ENCODE measurements at regions not wholly inside any gene's neighbourhood (a gene's known extent, or its start where the extent isn't known, plus 50 kb on each side); places are given as distances from the start of the nearest gene placed in this dataset.

DNA sequence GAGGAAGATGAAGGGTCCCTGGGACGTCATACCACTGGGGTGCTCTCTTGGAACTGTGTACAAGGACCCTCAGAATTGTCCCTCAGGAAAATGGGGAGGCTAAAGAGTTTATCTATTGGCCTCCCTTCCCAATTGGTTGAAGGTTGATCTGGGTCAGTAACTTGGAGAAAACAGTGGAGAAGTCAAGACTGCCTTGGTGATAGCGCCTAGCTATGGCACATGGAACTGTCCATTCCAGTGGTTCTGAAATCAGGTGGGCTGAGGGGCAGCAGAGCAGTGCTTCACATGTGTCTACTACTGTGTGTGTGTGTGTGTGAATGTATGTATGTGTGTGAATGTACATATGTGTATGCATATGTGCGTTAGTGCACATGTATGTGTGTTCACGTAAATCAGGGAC, 316.1 kb downstream of the AACS start:
- TF ChIP-seq, protein P1, sequence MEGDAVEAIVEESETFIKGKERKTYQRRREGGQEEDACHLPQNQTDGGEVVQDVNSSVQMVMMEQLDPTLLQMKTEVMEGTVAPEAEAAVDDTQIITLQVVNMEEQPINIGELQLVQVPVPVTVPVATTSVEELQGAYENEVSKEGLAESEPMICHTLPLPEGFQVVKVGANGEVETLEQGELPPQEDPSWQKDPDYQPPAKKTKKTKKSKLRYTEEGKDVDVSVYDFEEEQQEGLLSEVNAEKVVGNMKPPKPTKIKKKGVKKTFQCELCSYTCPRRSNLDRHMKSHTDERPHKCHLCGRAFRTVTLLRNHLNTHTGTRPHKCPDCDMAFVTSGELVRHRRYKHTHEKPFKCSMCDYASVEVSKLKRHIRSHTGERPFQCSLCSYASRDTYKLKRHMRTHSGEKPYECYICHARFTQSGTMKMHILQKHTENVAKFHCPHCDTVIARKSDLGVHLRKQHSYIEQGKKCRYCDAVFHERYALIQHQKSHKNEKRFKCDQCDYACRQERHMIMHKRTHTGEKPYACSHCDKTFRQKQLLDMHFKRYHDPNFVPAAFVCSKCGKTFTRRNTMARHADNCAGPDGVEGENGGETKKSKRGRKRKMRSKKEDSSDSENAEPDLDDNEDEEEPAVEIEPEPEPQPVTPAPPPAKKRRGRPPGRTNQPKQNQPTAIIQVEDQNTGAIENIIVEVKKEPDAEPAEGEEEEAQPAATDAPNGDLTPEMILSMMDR (IDR thresholded peaks at IDR 0.05): no peak
- TF ChIP-seq POLR2A (IDR thresholded peaks at IDR 0.05): no peak

Measured in adrenal gland (tissue), 5 donors.